GM20000 (cell line): ENCODE measurements at regions not wholly inside any gene's neighbourhood (a gene's known extent, or its start where the extent isn't known, plus 50 kb on each side); places are given as distances from the start of the nearest gene placed in this dataset.

Experiments used
- DNase-seq: peaks from one replicate; pipeline ENCODE4 v3.0.0; 2012; ENCODE audit warnings: low spot score
- TF ChIP-seq, protein P1 (sequence below): IDR thresholded peaks from 2 replicates; pipeline ENCODE4 v1.5.1; 2012; ENCODE audit warnings: mild to moderate bottlenecking, control low read depth; ENCODE audit errors: extremely low read depth, missing control alignments

DNA sequence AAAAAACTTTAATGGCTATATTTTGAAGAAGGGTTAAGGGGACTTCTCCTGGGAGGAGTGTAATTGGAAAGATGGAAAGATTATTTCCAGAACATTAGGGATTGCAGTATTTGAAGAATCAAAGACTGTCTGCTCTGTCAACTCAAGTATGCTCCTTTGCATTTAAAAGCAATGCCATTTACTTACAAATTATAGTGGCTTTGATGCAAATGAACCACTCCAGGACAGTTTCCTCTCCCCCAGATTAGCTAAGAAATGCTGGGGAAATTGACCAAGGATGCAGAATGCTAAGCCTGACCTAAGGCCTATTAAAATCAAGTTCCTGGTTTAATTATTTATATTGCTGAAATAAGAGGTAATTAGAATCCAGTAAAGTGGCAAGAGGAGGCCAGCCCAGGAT lies 110.5 kb upstream of the CAMK1G start:
- TF ChIP-seq, protein P1, sequence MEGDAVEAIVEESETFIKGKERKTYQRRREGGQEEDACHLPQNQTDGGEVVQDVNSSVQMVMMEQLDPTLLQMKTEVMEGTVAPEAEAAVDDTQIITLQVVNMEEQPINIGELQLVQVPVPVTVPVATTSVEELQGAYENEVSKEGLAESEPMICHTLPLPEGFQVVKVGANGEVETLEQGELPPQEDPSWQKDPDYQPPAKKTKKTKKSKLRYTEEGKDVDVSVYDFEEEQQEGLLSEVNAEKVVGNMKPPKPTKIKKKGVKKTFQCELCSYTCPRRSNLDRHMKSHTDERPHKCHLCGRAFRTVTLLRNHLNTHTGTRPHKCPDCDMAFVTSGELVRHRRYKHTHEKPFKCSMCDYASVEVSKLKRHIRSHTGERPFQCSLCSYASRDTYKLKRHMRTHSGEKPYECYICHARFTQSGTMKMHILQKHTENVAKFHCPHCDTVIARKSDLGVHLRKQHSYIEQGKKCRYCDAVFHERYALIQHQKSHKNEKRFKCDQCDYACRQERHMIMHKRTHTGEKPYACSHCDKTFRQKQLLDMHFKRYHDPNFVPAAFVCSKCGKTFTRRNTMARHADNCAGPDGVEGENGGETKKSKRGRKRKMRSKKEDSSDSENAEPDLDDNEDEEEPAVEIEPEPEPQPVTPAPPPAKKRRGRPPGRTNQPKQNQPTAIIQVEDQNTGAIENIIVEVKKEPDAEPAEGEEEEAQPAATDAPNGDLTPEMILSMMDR = no peak
- no peak for DNase-seq

- TF ChIP-seq, protein P1 = no peak
- no peak for DNase-seq
These were observed 103.2 kb upstream of the CAMK1G start for GRCh38 chr1:209480345-209480744.

GRCh38 chr1:209483691-209484090 lies 99.8 kb upstream of the CAMK1G start:
- TF ChIP-seq, protein P1 = no peak

GRCh38 chr1:209484429-209484828 lies 99.1 kb upstream of the CAMK1G start:
- TF ChIP-seq, protein P1 = no peak
- no peak for DNase-seq

More at GRCh38 chr1:209483691-209484090, 99.8 kb upstream of the CAMK1G start:
- DNase-seq = no peak

DNA sequence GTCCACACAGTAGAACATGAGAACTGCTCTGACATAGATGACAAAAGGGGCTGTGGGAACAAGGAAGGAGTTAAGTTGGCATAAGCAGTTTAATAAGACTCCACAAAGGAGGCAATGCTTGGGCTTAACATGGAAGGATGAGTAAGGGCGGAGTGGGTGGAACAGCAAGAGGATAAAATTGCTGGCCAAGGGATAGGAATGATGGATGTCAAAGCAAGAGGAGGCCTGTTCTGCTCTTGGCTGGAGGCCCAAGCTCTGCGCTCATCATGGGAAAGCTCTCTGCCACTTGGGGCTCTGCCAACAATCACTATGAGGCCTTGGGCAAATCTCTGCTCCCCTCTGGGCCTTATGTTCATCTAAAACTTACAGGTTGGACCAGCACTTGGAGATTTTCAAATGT lies 98.3 kb upstream of the CAMK1G start:
- TF ChIP-seq, protein P1 = no peak
- DNase-seq = no peak

DNA sequence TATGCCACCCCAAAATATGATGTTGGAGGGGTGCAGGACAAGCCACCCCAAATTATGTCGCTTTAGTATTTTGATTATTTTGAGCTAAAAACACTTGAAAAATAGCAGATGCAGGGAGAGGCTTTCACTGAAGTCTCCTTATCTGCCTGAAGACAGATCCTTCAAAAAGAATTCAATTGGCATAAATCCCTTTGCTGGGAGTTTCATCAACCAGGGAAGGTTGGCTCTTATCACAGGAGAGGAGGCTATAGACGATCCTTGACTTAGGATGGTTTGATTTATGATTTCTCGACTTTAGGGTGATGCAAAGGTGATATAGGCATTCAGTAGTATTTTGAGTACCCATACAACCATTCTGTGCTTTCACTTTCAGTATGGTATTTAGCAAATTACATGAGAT lies 97.8 kb upstream of the CAMK1G start:
- TF ChIP-seq, protein P1 = no peak
- DNase-seq = no peak

- TF ChIP-seq, protein P1 = no peak
- DNase-seq = no peak
These were observed 96.5 kb upstream of the CAMK1G start for GRCh38 chr1:209486861-209487593.
